CD8-positive, alpha-beta memory T cell (primary cell): ENCODE measurements at regions not wholly inside any gene's neighbourhood (a gene's known extent, or its start where the extent isn't known, plus 50 kb on each side); places are given as distances from the start of the nearest gene placed in this dataset.

Experiments
- CTCF ChIA-PET: fragments of 350-600 bp; sonication (Branson Sonifier 250); formaldehyde crosslinking; loops from one replicate; lab custom pipeline; 2021; ENCODE audit warnings: antibody characterized with exemption; lab: Charles Lee
- POLR2A ChIA-PET: fragments of 350-600 bp; sonication (Branson Sonifier 250); formaldehyde crosslinking; loops from one replicate; lab custom pipeline; 2021; ENCODE audit warnings: antibody characterized with exemption; lab: Charles Lee
- DNase-seq, 5 donors: peaks; one replicate each; pipeline versions ENCODE4 v3.0.0 to v3.0.0-alpha.2; 2020 to 2022; ENCODE audit warnings: mixed read lengths in 1 of 5
- H3K27ac ChIP-seq: one replicate; pipeline ENCODE4 v1.7.0; 2013; ENCODE audit warnings: low read depth, mild to moderate bottlenecking, low read length, moderate library complexity
- H3K27me3 ChIP-seq: 2 replicates; pipeline ENCODE4 v1.7.0; 2013; ENCODE audit warnings: low read length, mild to moderate bottlenecking; ENCODE audit not compliant: insufficient read depth, poor library complexity, severe bottlenecking
- H3K36me3 ChIP-seq: 2 replicates; pipeline ENCODE4 v1.7.0; 2013; ENCODE audit warnings: mild to moderate bottlenecking, low read length, moderate library complexity; ENCODE audit not compliant: insufficient read depth
- H3K4me1 ChIP-seq: 2 replicates; pipeline ENCODE4 v1.7.0; 2013; ENCODE audit warnings: mild to moderate bottlenecking, low read length, moderate library complexity; ENCODE audit not compliant: insufficient read depth
- H3K4me3 ChIP-seq: 2 replicates; pipeline ENCODE4 v1.7.0; 2013; ENCODE audit warnings: mild to moderate bottlenecking, low read length
- H3K9me3 ChIP-seq: 2 replicates; pipeline ENCODE4 v1.7.0; 2013; ENCODE audit warnings: mild to moderate bottlenecking, low read length
- H3K27ac Mint-ChIP-seq, 8 donors: one replicate each; pipeline ENCODE4 v1.8.0; 2020 to 2021; ENCODE audit warnings: mixed read lengths in 8 of 8, mild to moderate bottlenecking in 6 of 8, inconsistent platforms in 3 of 8, moderate library complexity in 3 of 8
- H3K27me3 Mint-ChIP-seq, 2 donors: one replicate each; pipeline ENCODE4 v1.8.0; 2020 to 2021; ENCODE audit warnings: mixed read lengths in 2 of 2, mild to moderate bottlenecking in 1 of 2, moderate library complexity in 1 of 2
- H3K36me3 Mint-ChIP-seq, 3 donors: one replicate each; pipeline ENCODE4 v1.8.0; 2020 to 2021; ENCODE audit warnings: mixed read lengths in 3 of 3, inconsistent platforms in 1 of 3, mild to moderate bottlenecking in 1 of 3
- H3K4me1 Mint-ChIP-seq, 3 donors: one replicate each; pipeline ENCODE4 v1.8.0; 2020 to 2021; ENCODE audit warnings: mixed read lengths in 3 of 3, inconsistent platforms in 1 of 3, mild to moderate bottlenecking in 1 of 3
- H3K4me3 Mint-ChIP-seq, 7 donors: one replicate each; pipeline ENCODE4 v1.8.0; 2020 to 2021; ENCODE audit warnings: mixed read lengths in 7 of 7, mild to moderate bottlenecking in 6 of 7, moderate library complexity in 4 of 7, inconsistent platforms in 2 of 7
- H3K9me3 Mint-ChIP-seq, 5 donors: one replicate each; pipeline ENCODE4 v1.8.0; 2020 to 2022; ENCODE audit warnings: mixed read lengths in 5 of 5, mild to moderate bottlenecking in 3 of 5, moderate library complexity in 2 of 5, inconsistent platforms in 1 of 5

GRCh38 chr21:26784974-26785373, 60.2 kb downstream of the ADAMTS1 start:
- DNase-seq = no peak
- Mint-ChIP-seq H3K36me3 (no peaks in the 10 kb centered on the region), H3K9me3 (peaks cover 0 to 5% (median 0%) of the 10 kb centered on the region in 5 donors), H3K27me3 (peaks cover 0 to 2% of the 10 kb centered on the region in 2 donors), H3K27ac (no peak overlapping the region), H3K4me3 (no peak overlapping the region), H3K4me1 (no peaks in the 10 kb centered on the region)
- ChIA-PET POLR2A (no interaction called here), CTCF (no interaction called here)
- Histone ChIP-seq H3K27ac (no peak overlapping the region), H3K36me3 (no peaks in the 10 kb centered on the region), H3K4me1 (no peaks in the 10 kb centered on the region), H3K9me3 (no peaks in the 10 kb centered on the region), H3K4me3 (no peak overlapping the region), H3K27me3 (no peaks in the 10 kb centered on the region)

GRCh38 chr21:26783466-26784195, 61.6 kb downstream of the ADAMTS1 start:
- Histone ChIP-seq H3K27ac (no peak overlapping the region), H3K27me3 (no peaks in the 10 kb centered on the region), H3K9me3 (no peaks in the 10 kb centered on the region), H3K4me3 (no peak overlapping the region), H3K36me3 (no peaks in the 10 kb centered on the region), H3K4me1 (no peaks in the 10 kb centered on the region)
- CTCF ChIA-PET = interaction anchor here (1.6 kb wide), 1 partner anchor 25 kb away, joined by 4 read pairs; no protein-coding TSS in a partner anchor
- Mint-ChIP-seq H3K4me1 (no peaks in the 10 kb centered on the region), H3K27me3 (peaks cover 0 to 2% of the 10 kb centered on the region in 2 donors), H3K27ac (no peak overlapping the region), H3K9me3 (peaks cover 0 to 6% (median 0%) of the 10 kb centered on the region in 5 donors), H3K4me3 (no peak overlapping the region), H3K36me3 (no peaks in the 10 kb centered on the region)
- POLR2A ChIA-PET = no interaction called here
- DNase-seq = no peak

- POLR2A ChIA-PET = no interaction called here
- Histone ChIP-seq H3K4me3 (no peak overlapping the region), H3K27ac (no peak overlapping the region), H3K9me3 (no peaks in the 10 kb centered on the region), H3K36me3 (no peaks in the 10 kb centered on the region), H3K4me1 (no peaks in the 10 kb centered on the region), H3K27me3 (no peaks in the 10 kb centered on the region)
- Mint-ChIP-seq H3K9me3 (peaks cover 0 to 6% (median 0%) of the 10 kb centered on the region in 5 donors), H3K27me3 (peaks cover 0 to 2% of the 10 kb centered on the region in 2 donors), H3K36me3 (no peaks in the 10 kb centered on the region), H3K4me1 (no peaks in the 10 kb centered on the region), H3K4me3 (no peak overlapping the region), H3K27ac (no peak overlapping the region)
- CTCF ChIA-PET = interaction anchor here (1.6 kb wide), 1 partner anchor 24 kb away, joined by 4 read pairs; no protein-coding TSS in a partner anchor
- no peak for DNase-seq
Measured at GRCh38 chr21:26782747-26783146, 62.5 kb downstream of the ADAMTS1 start.

- peaks cover 0 to 6% (median 0%) of the 10 kb centered on the region in 5 donors for H3K9me3 Mint-ChIP-seq
- DNase-seq = no peak
- Histone ChIP-seq H3K27me3 (no peaks in the 10 kb centered on the region), H3K27ac (no peak overlapping the region), H3K4me1 (no peaks in the 10 kb centered on the region), H3K4me3 (no peak overlapping the region), H3K36me3 (no peaks in the 10 kb centered on the region), H3K9me3 (no peaks in the 10 kb centered on the region)
- no peak overlapping the region for H3K4me3 Mint-ChIP-seq
- ChIA-PET POLR2A (no interaction called here), CTCF (interaction anchor here (1.6 kb wide), 1 partner anchor 23 kb away, joined by 4 read pairs; no protein-coding TSS in a partner anchor)
- H3K36me3 Mint-ChIP-seq = no peaks in the 10 kb centered on the region
- H3K27ac Mint-ChIP-seq = no peak overlapping the region
- H3K27me3 Mint-ChIP-seq = peaks cover 0 to 2% of the 10 kb centered on the region in 2 donors
- H3K4me1 Mint-ChIP-seq = no peaks in the 10 kb centered on the region
Measured at GRCh38 chr21:26782331-26782730, 62.9 kb downstream of the ADAMTS1 start.

GRCh38 chr21:26781331-26781730, 63.9 kb downstream of the ADAMTS1 start:
- CTCF ChIA-PET = no interaction called here
- no peak overlapping the region for H3K4me3 ChIP-seq
- H3K4me3 Mint-ChIP-seq = no peak overlapping the region
- H3K27ac ChIP-seq = no peak overlapping the region
- no peaks in the 10 kb centered on the region for H3K36me3 Mint-ChIP-seq
- DNase-seq = no peak
- H3K27me3 Mint-ChIP-seq = peaks cover 0 to 2% of the 10 kb centered on the region in 2 donors
- H3K27me3 ChIP-seq = no peaks in the 10 kb centered on the region
- no peaks in the 10 kb centered on the region for H3K4me1 Mint-ChIP-seq
- peaks cover 0 to 6% (median 0%) of the 10 kb centered on the region in 5 donors for H3K9me3 Mint-ChIP-seq
- no peaks in the 10 kb centered on the region for H3K9me3 ChIP-seq
- no peaks in the 10 kb centered on the region for H3K4me1 ChIP-seq
- H3K36me3 ChIP-seq = no peaks in the 10 kb centered on the region
- no peak overlapping the region for H3K27ac Mint-ChIP-seq
- POLR2A ChIA-PET = no interaction called here

GRCh38 chr21:26777166-26777565, 68.0 kb downstream of the ADAMTS1 start:
- no peak overlapping the region for H3K27ac ChIP-seq
- no peaks in the 10 kb centered on the region for H3K4me1 Mint-ChIP-seq
- ChIA-PET POLR2A (no interaction called here), CTCF (no interaction called here)
- H3K4me3 ChIP-seq = no peak overlapping the region
- no peaks in the 10 kb centered on the region for H3K9me3 ChIP-seq
- no peaks in the 10 kb centered on the region for H3K36me3 ChIP-seq
- H3K36me3 Mint-ChIP-seq = no peaks in the 10 kb centered on the region
- H3K27me3 ChIP-seq = no peaks in the 10 kb centered on the region
- peaks cover 0 to 6% (median 0%) of the 10 kb centered on the region in 5 donors for H3K9me3 Mint-ChIP-seq
- H3K27me3 Mint-ChIP-seq = no peaks in the 10 kb centered on the region
- H3K4me1 ChIP-seq = no peaks in the 10 kb centered on the region
- DNase-seq = no peak
- no peak overlapping the region for H3K27ac Mint-ChIP-seq
- no peak overlapping the region for H3K4me3 Mint-ChIP-seq

- H3K4me1 Mint-ChIP-seq = no peaks in the 10 kb centered on the region
- H3K27ac Mint-ChIP-seq = no peak overlapping the region
- Histone ChIP-seq H3K4me3 (no peak overlapping the region), H3K9me3 (no peaks in the 10 kb centered on the region), H3K27me3 (no peaks in the 10 kb centered on the region), H3K4me1 (no peaks in the 10 kb centered on the region), H3K27ac (no peak overlapping the region), H3K36me3 (no peaks in the 10 kb centered on the region)
- H3K4me3 Mint-ChIP-seq = no peak overlapping the region
- ChIA-PET CTCF (no interaction called here), POLR2A (no interaction called here)
- H3K36me3 Mint-ChIP-seq = no peaks in the 10 kb centered on the region
- DNase-seq = no peak
- H3K27me3 Mint-ChIP-seq = no peaks in the 10 kb centered on the region
- H3K9me3 Mint-ChIP-seq = peaks cover 0 to 6% (median 0%) of the 10 kb centered on the region in 5 donors
Measured at GRCh38 chr21:26776310-26777021, 68.7 kb downstream of the ADAMTS1 start.

- H3K9me3 Mint-ChIP-seq = no peaks in the 10 kb centered on the region
- POLR2A ChIA-PET = no interaction called here
- CTCF ChIA-PET = no interaction called here
Measured at GRCh38 chr21:26773058-26773457, 72.2 kb downstream of the ADAMTS1 start.

More at GRCh38 chr21:26773058-26773457, 72.2 kb downstream of the ADAMTS1 start:
- Histone ChIP-seq H3K27ac (no peak overlapping the region), H3K9me3 (no peaks in the 10 kb centered on the region), H3K27me3 (no peaks in the 10 kb centered on the region), H3K36me3 (no peaks in the 10 kb centered on the region), H3K4me1 (no peaks in the 10 kb centered on the region), H3K4me3 (no peak overlapping the region)
- Mint-ChIP-seq H3K4me1 (no peaks in the 10 kb centered on the region), H3K4me3 (no peak overlapping the region), H3K27me3 (no peaks in the 10 kb centered on the region), H3K27ac (no peak overlapping the region), H3K36me3 (no peaks in the 10 kb centered on the region)
- DNase-seq = no peak
